PC-9 (cell line): ENCODE measurements at regions not wholly inside any gene's neighbourhood (a gene's known extent, or its start where the extent isn't known, plus 50 kb on each side); places are given as distances from the start of the nearest gene placed in this dataset.

Source experiments
- BruUV-seq: library from RNA; stranded (reverse); fragments of 400-500 nt; replicated peaks from 2 replicates; lab custom pipeline; 2021; lab: Mats Ljungman, UMichigan
- CTCF ChIA-PET: fragments of 300-600 bp; sonication (Branson Sonifier 250); formaldehyde crosslinking; loops from one replicate; lab custom pipeline; 2022; ENCODE audit warnings: antibody characterized with exemption; lab: Charles Lee
- POLR2A ChIA-PET: fragments of 300-600 bp; sonication (Branson Sonifier 250); formaldehyde crosslinking; loops from one replicate; lab custom pipeline; 2022; ENCODE audit warnings: antibody characterized with exemption; ENCODE audit not compliant: unreplicated experiment; lab: Charles Lee
- DNase-seq, 2 experiments: peaks; one replicate each; pipeline versions ENCODE4 v3.0.0 to v3.0.0-alpha.2; 2015 to 2022; ENCODE audit warnings: mixed read lengths in 1 of 2
- H2AFZ ChIP-seq: fragments of 200-600 bp; sonication (generic); 2 replicates; pipeline ENCODE4 v1.8.1; 2017; ENCODE audit warnings: antibody characterized with exemption
- H3F3A ChIP-seq: fragments of 200-600 bp; sonication (generic); 2 replicates; pipeline ENCODE4 v1.8.1; 2017; ENCODE audit warnings: antibody characterized with exemption, mild to moderate bottlenecking, low read depth; ENCODE audit not compliant: insufficient read depth
- H3K27ac ChIP-seq: fragments of 200-600 bp; sonication (generic); 2 replicates; pipeline ENCODE4 v1.6.1; 2016; ENCODE audit warnings: mixed run types
- H3K27me3 ChIP-seq: fragments of 200-600 bp; sonication (generic); 2 replicates; pipeline ENCODE4 v1.6.1; 2016; ENCODE audit warnings: low read depth, mixed run types; ENCODE audit not compliant: insufficient read depth
- H3K36me3 ChIP-seq: fragments of 200-600 bp; sonication (generic); 2 replicates; pipeline ENCODE4 v1.6.1; 2016; ENCODE audit warnings: low read depth, mixed run types
- H3K4me1 ChIP-seq: fragments of 200-600 bp; sonication (generic); replicated peaks from 2 replicates; pipeline ENCODE4 v1.6.1; 2016; ENCODE audit warnings: mixed run types; ENCODE audit not compliant: insufficient read depth
- H3K4me2 ChIP-seq: fragments of 200-600 bp; sonication (generic); 2 replicates; pipeline ENCODE4 v1.6.1; 2017; ENCODE audit warnings: mixed run types
- H3K4me3 ChIP-seq: fragments of 200-600 bp; sonication (generic); 2 replicates; pipeline ENCODE4 v1.6.1; 2016; ENCODE audit warnings: mixed run types
- H3K79me2 ChIP-seq: fragments of 200-600 bp; sonication (generic); 2 replicates; pipeline ENCODE4 v1.6.1; 2017; ENCODE audit warnings: low read depth, mixed run types
- H3K9me2 ChIP-seq: fragments of 200-600 bp; sonication (generic); 2 replicates; pipeline ENCODE4 v1.8.1; 2017; ENCODE audit warnings: mild to moderate bottlenecking; ENCODE audit not compliant: insufficient read depth
- H3K9me3 ChIP-seq: fragments of 200-600 bp; sonication (generic); 2 replicates; pipeline ENCODE4 v1.8.1; 2016; ENCODE audit warnings: low read depth; ENCODE audit not compliant: insufficient read depth
- H4K20me1 ChIP-seq: fragments of 200-600 bp; sonication (generic); 2 replicates; pipeline ENCODE4 v1.8.1; 2017; ENCODE audit not compliant: insufficient read depth
- CTCF ChIP-seq: fragments of 200-600 bp; sonication (generic); conservative IDR thresholded peaks from 2 replicates; pipeline ENCODE4 v1.6.1; 2017; ENCODE audit warnings: mixed run types, antibody characterized with exemption, mild to moderate bottlenecking, moderate library complexity
- EZH2 ChIP-seq: fragments of 200-600 bp; sonication (generic); IDR thresholded peaks from 2 replicates; pipeline ENCODE4 v1.8.0; 2017; ENCODE audit warnings: antibody characterized with exemption, low read depth
- intact Hi-C: fragments of 100-400 bp; cut with micrococcal nuclease; formaldehyde crosslinking; loops from one replicate; pipeline ENCODE4 v1.10.0; 2022; ENCODE audit not compliant: unreplicated experiment

- Histone ChIP-seq H3F3A (no peaks in the 10 kb centered on the region), H2AFZ (no peak overlapping the region), H3K79me2 (no peaks in the 10 kb centered on the region), H3K4me1 (no peaks in the 10 kb centered on the region), H4K20me1 (no peaks in the 10 kb centered on the region), H3K27me3 (no peaks in the 10 kb centered on the region), H3K36me3 (no peaks in the 10 kb centered on the region), H3K4me2 (no peak overlapping the region), H3K9me2 (no peaks in the 10 kb centered on the region), H3K27ac (no peak overlapping the region), H3K9me3 (no peaks in the 10 kb centered on the region), H3K4me3 (no peak overlapping the region)
- ChIA-PET POLR2A (interaction anchor here (0.5 kb wide), 1 partner anchor 1237 kb away, joined by 3 read pairs; no protein-coding TSS in a partner anchor), CTCF (no interaction called here)
- no TSS peak for BruUV-seq
- intact Hi-C loops: no loop called here
- TF ChIP-seq CTCF (no peak), EZH2 (no peak)
- DNase-seq: no peak
These were observed 1194.0 kb downstream of the PCDH9 start for GRCh38 chr13:66036024-66036614.

- Histone ChIP-seq H3K79me2 (no peaks in the 10 kb centered on the region), H3K4me3 (no peak overlapping the region), H3F3A (no peaks in the 10 kb centered on the region), H4K20me1 (no peaks in the 10 kb centered on the region), H3K27me3 (no peaks in the 10 kb centered on the region), H2AFZ (no peak overlapping the region), H3K27ac (no peak overlapping the region), H3K4me2 (no peak overlapping the region), H3K4me1 (no peaks in the 10 kb centered on the region), H3K9me3 (no peaks in the 10 kb centered on the region), H3K9me2 (no peaks in the 10 kb centered on the region), H3K36me3 (no peaks in the 10 kb centered on the region)
- ChIA-PET POLR2A (no interaction called here), CTCF (no interaction called here)
- DNase-seq: no peak
- no TSS peak for BruUV-seq
- TF ChIP-seq EZH2: no peak
- TF ChIP-seq CTCF: no peak
- intact Hi-C loops: no loop called here
These were observed 1196.2 kb downstream of the PCDH9 start for GRCh38 chr13:66033924-66034323.

- ChIA-PET CTCF (no interaction called here), POLR2A (no interaction called here)
- no TSS peak for BruUV-seq
These were observed 1208.3 kb downstream of the PCDH9 start for GRCh38 chr13:66021846-66022245.

More at GRCh38 chr13:66021846-66022245, 1208.3 kb downstream of the PCDH9 start:
- Histone ChIP-seq H3K4me2 (no peak overlapping the region), H3K27me3 (no peaks in the 10 kb centered on the region), H3K36me3 (no peaks in the 10 kb centered on the region), H3K9me2 (no peaks in the 10 kb centered on the region), H3K4me3 (no peak overlapping the region), H3K4me1 (no peaks in the 10 kb centered on the region), H4K20me1 (no peaks in the 10 kb centered on the region), H3F3A (no peaks in the 10 kb centered on the region), H3K27ac (no peak overlapping the region), H3K9me3 (no peaks in the 10 kb centered on the region), H2AFZ (no peak overlapping the region), H3K79me2 (no peaks in the 10 kb centered on the region)
- DNase-seq: no peak
- intact Hi-C loops: no loop called here
- TF ChIP-seq EZH2 (no peak), CTCF (no peak)
